Calu3 (cell line): ENCODE measurements at regions not wholly inside any gene's neighbourhood (a gene's known extent, or its start where the extent isn't known, plus 50 kb on each side); places are given as distances from the start of the nearest gene placed in this dataset.

ENCODE experiments used
- BruUV-seq: library from RNA; stranded (reverse); fragments of 400-500 nt; replicated peaks from 2 replicates; lab custom pipeline; 2021; lab: Mats Ljungman, UMichigan
- CTCF ChIA-PET: fragments of 300-600 bp; sonication (Branson Sonifier 250); formaldehyde crosslinking; loops from one replicate; lab custom pipeline; 2022; ENCODE audit warnings: antibody characterized with exemption; lab: Charles Lee
- DNase-seq: peaks from one replicate; pipeline ENCODE4 v3.0.0; 2022
- H3K27ac Mint-ChIP-seq: one replicate; pipeline ENCODE4 v1.8.0; 2022; ENCODE audit warnings: mixed read lengths; ENCODE audit not compliant: unreplicated experiment
- H3K27me3 Mint-ChIP-seq: one replicate; pipeline ENCODE4 v1.8.0; 2022; ENCODE audit warnings: mixed read lengths; ENCODE audit not compliant: unreplicated experiment
- H3K36me3 Mint-ChIP-seq: one replicate; pipeline ENCODE4 v1.8.0; 2022; ENCODE audit warnings: mild to moderate bottlenecking, moderate library complexity, mixed read lengths; ENCODE audit not compliant: insufficient read depth, unreplicated experiment
- H3K4me1 Mint-ChIP-seq: one replicate; pipeline ENCODE4 v1.8.0; 2022; ENCODE audit warnings: mild to moderate bottlenecking, low read depth, mixed read lengths; ENCODE audit not compliant: unreplicated experiment
- H3K4me3 Mint-ChIP-seq: one replicate; pipeline ENCODE4 v1.8.0; 2022; ENCODE audit warnings: mild to moderate bottlenecking, low read depth, moderate library complexity, mixed read lengths; ENCODE audit not compliant: unreplicated experiment
- H3K9me3 Mint-ChIP-seq: one replicate; pipeline ENCODE4 v1.8.0; 2022; ENCODE audit warnings: low read depth, mixed read lengths; ENCODE audit not compliant: unreplicated experiment
- CTCF ChIP-seq: fragments of 200-600 bp; IDR thresholded peaks from one replicate; pipeline ENCODE4 v1.8.0; 2022; ENCODE audit warnings: antibody characterized with exemption; ENCODE audit not compliant: unreplicated experiment
- intact Hi-C: fragments of 100-400 bp; cut with micrococcal nuclease; formaldehyde crosslinking; loops from one replicate; pipeline ENCODE4 v1.10.0; 2022; ENCODE audit not compliant: unreplicated experiment

GRCh38 chr3:31223278-31223677 lies 309.4 kb upstream of the STT3B start:
- Mint-ChIP-seq H3K9me3 (no peaks in the 10 kb centered on the region), H3K4me3 (no peak overlapping the region), H3K36me3 (no peaks in the 10 kb centered on the region), H3K27ac (no peak overlapping the region), H3K27me3 (no peaks in the 10 kb centered on the region), H3K4me1 (no peaks in the 10 kb centered on the region)
- intact Hi-C loops, result no loop called here
- no TSS peak for BruUV-seq
- DNase-seq, result no peak
- CTCF ChIA-PET, result interaction anchor here (0.6 kb wide), 1 partner anchor 152 kb away, joined by 3 read pairs; no protein-coding TSS in a partner anchor
- no peak for TF ChIP-seq CTCF

GRCh38 chr3:31224936-31225335 lies 307.8 kb upstream of the STT3B start:
- no peak for DNase-seq
- H3K9me3 Mint-ChIP-seq, result no peaks in the 10 kb centered on the region
- no peaks in the 10 kb centered on the region for H3K36me3 Mint-ChIP-seq
- intact Hi-C loops, result no loop called here
- no peaks in the 10 kb centered on the region for H3K4me1 Mint-ChIP-seq
- no peak for TF ChIP-seq CTCF
- H3K4me3 Mint-ChIP-seq, result no peak overlapping the region
- CTCF ChIA-PET, result interaction anchor here (0.6 kb wide), 2 partner anchors 20 to 751 kb away, joined by 3 to 6 read pairs; no protein-coding TSS in a partner anchor
- BruUV-seq, result no TSS peak
- H3K27ac Mint-ChIP-seq, result no peak overlapping the region
- H3K27me3 Mint-ChIP-seq, result no peaks in the 10 kb centered on the region

- no peak for TF ChIP-seq CTCF
- no peaks in the 10 kb centered on the region for H3K27me3 Mint-ChIP-seq
- DNase-seq, result no peak
- CTCF ChIA-PET, result interaction anchor here (0.7 kb wide), 2 partner anchors 10 to 460 kb away, joined by 3 to 4 read pairs; no protein-coding TSS in a partner anchor
- H3K9me3 Mint-ChIP-seq, result no peaks in the 10 kb centered on the region
- H3K4me3 Mint-ChIP-seq, result no peak overlapping the region
- no peaks in the 10 kb centered on the region for H3K4me1 Mint-ChIP-seq
- H3K36me3 Mint-ChIP-seq, result no peaks in the 10 kb centered on the region
- BruUV-seq, result no TSS peak
- no peak overlapping the region for H3K27ac Mint-ChIP-seq
- intact Hi-C loops, result no loop called here
These were observed 306.8 kb upstream of the STT3B start for GRCh38 chr3:31225923-31226322.

GRCh38 chr3:31226346-31226745 lies 306.4 kb upstream of the STT3B start:
- no TSS peak for BruUV-seq
- H3K36me3 Mint-ChIP-seq, result no peaks in the 10 kb centered on the region
- no peak for TF ChIP-seq CTCF
- DNase-seq, result no peak
- intact Hi-C loops, result no loop called here
- H3K27me3 Mint-ChIP-seq, result no peaks in the 10 kb centered on the region
- H3K4me1 Mint-ChIP-seq, result no peaks in the 10 kb centered on the region
- no peaks in the 10 kb centered on the region for H3K9me3 Mint-ChIP-seq
- no peak overlapping the region for H3K4me3 Mint-ChIP-seq
- CTCF ChIA-PET, result interaction anchor here (0.7 kb wide), 2 partner anchors 10 to 459 kb away, joined by 3 to 4 read pairs; no protein-coding TSS in a partner anchor
- no peak overlapping the region for H3K27ac Mint-ChIP-seq
